ENCODE measurements at regions not wholly inside any gene's neighbourhood (a gene's known extent, or its start where the extent isn't known, plus 50 kb on each side); places are given as distances from the start of the nearest gene placed in this dataset.

DNA sequence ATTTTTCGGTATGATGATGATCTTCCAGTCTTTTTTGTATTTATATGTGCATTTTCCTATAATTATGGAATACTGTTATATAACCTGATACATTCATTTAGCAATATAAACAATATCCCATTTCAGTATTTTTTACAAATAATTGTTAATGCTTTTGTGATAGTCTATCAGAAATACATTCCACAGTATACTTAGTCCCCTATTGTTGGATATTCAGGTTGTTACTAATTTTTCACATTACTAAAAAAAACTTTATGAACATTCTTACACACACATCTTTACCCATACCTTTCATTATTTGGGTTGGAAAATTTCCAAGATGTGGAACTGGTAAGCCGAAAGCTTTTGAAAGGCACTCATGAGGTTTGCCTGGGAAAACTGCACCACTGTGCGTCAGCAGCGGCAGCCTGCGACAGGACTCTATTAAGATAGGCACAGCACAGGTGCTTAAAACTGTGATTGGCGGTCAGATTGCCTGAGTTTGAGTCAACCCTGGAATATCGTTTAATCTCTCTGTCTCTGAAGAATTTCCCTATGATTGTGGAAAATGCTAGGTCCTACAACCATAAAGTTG, 147.5 kb upstream of the ERCC6L2 start:
- no TSS peak for BruUV-seq (replicated peaks)
- CTCF ChIA-PET: no interaction called here
- Histone ChIP-seq H3K27ac (ENCODE audit: low read depth, low read length, poor library complexity, severe bottlenecking) (no peak overlapping the region), H3K9me3 (ENCODE audit: low read depth, low read length, poor library complexity, severe bottlenecking) (no peaks in the 10 kb centered on the region), H3K27me3 (replicated peaks; ENCODE audit: insufficient read depth, low read depth, low read length, poor library complexity) (no peaks in the 10 kb centered on the region), H3K4me3 (ENCODE audit: low read depth, low read length, poor library complexity, severe bottlenecking) (no peak overlapping the region), H3K4me1 (ENCODE audit: insufficient read depth, low read length, poor library complexity, severe bottlenecking) (no peaks in the 10 kb centered on the region), H3K36me3 (ENCODE audit: insufficient read depth, low read length, poor library complexity, severe bottlenecking) (no peaks in the 10 kb centered on the region)
- TF ChIP-seq, protein P1, sequence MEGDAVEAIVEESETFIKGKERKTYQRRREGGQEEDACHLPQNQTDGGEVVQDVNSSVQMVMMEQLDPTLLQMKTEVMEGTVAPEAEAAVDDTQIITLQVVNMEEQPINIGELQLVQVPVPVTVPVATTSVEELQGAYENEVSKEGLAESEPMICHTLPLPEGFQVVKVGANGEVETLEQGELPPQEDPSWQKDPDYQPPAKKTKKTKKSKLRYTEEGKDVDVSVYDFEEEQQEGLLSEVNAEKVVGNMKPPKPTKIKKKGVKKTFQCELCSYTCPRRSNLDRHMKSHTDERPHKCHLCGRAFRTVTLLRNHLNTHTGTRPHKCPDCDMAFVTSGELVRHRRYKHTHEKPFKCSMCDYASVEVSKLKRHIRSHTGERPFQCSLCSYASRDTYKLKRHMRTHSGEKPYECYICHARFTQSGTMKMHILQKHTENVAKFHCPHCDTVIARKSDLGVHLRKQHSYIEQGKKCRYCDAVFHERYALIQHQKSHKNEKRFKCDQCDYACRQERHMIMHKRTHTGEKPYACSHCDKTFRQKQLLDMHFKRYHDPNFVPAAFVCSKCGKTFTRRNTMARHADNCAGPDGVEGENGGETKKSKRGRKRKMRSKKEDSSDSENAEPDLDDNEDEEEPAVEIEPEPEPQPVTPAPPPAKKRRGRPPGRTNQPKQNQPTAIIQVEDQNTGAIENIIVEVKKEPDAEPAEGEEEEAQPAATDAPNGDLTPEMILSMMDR (conservative IDR thresholded peaks at IDR 0.05; ENCODE audit: low read depth, low read length): no peak
- TF ChIP-seq EZH2 (IDR thresholded peaks at IDR 0.05; ENCODE audit: borderline replicate concordance, low read depth, low read length, poor library complexity, severe bottlenecking): no peak
- POLR2A ChIA-PET (ENCODE audit: low non-redundant PET): no interaction called here
- no peak for DNase-seq (ENCODE audit: low spot score)
- intact Hi-C loops (cut with micrococcal nuclease; ENCODE audit: unreplicated experiment): loop anchor here (2.0 to 10.0 kb wide), 3 partner anchors 147 to 489 kb away; partner anchors contain the start of gene ERCC6L2

DNA sequence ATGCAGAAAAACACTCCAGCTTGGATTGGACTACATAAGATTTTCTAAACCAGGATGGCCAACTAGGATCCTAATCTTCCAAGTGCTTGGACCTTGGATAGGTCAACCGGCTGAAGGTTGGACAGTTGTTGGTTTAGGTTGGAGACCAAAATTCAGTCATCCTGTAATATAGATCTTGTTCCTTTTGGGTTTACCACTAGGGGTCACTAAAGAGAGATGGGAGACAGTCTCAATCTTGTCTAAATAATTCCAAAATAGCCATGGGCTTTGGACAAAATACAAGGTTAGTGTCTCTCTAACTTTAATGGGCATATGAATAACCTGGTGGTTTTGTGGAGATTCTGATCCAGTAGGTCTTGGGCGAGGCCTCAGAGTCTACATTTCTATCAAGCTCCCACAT, 148.7 kb upstream of the ERCC6L2 start:
- no TSS peak for BruUV-seq (replicated peaks)
- TF ChIP-seq, protein P1 (conservative IDR thresholded peaks at IDR 0.05; ENCODE audit: low read depth, low read length): peak; percentile 81
- no peak for TF ChIP-seq EZH2 (IDR thresholded peaks at IDR 0.05; ENCODE audit: borderline replicate concordance, low read depth, low read length, poor library complexity, severe bottlenecking)
- Histone ChIP-seq H3K27me3 (replicated peaks; ENCODE audit: insufficient read depth, low read depth, low read length, poor library complexity) (no peaks in the 10 kb centered on the region), H3K27ac (ENCODE audit: low read depth, low read length, poor library complexity, severe bottlenecking) (no peak overlapping the region), H3K4me3 (ENCODE audit: low read depth, low read length, poor library complexity, severe bottlenecking) (no peak overlapping the region), H3K4me1 (ENCODE audit: insufficient read depth, low read length, poor library complexity, severe bottlenecking) (no peaks in the 10 kb centered on the region), H3K36me3 (ENCODE audit: insufficient read depth, low read length, poor library complexity, severe bottlenecking) (no peaks in the 10 kb centered on the region), H3K9me3 (ENCODE audit: low read depth, low read length, poor library complexity, severe bottlenecking) (no peaks in the 10 kb centered on the region)
- intact Hi-C loops (cut with micrococcal nuclease; ENCODE audit: unreplicated experiment): loop anchor here (2.0 to 10.0 kb wide), 3 partner anchors 148 to 491 kb away; partner anchors contain the start of gene ERCC6L2
- DNase-seq (ENCODE audit: low spot score): peak; percentile 68
- CTCF ChIA-PET: interaction anchor here (1.0 kb wide), 1 partner anchor 491 kb away, joined by 8 read pairs; no protein-coding TSS in a partner anchor
- POLR2A ChIA-PET (ENCODE audit: low non-redundant PET): interaction anchor here (1.2 kb wide), 1 partner anchor 10 kb away, joined by 4 read pairs; no protein-coding TSS in a partner anchor

DNA sequence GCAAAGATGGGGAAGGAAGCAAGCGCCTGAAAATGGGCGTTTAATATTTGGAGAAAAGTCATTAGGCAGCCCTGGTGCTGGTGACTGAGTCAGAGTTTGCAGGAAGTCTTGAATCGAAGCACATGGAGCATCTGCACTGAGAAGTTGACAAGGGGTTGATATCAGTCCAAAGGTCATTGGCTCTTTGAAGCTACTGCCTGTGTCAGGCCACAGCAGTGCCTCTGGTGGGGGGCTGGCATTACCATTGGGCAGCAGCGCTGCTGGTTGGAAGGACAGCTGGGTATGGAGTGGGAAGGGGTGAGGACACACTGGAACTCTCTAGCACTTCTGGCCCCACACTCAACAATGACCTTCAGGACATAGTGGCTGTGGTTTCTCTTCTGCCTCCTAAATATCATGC, 150.4 kb upstream of the ERCC6L2 start:
- BruUV-seq (replicated peaks): no TSS peak
- POLR2A ChIA-PET (ENCODE audit: low non-redundant PET): no interaction called here
- H3K27me3 ChIP-seq (replicated peaks; ENCODE audit: insufficient read depth, low read depth, low read length, poor library complexity): no peaks in the 10 kb centered on the region
- H3K4me1 ChIP-seq (ENCODE audit: insufficient read depth, low read length, poor library complexity, severe bottlenecking): no peaks in the 10 kb centered on the region
- H3K9me3 ChIP-seq (ENCODE audit: low read depth, low read length, poor library complexity, severe bottlenecking): no peaks in the 10 kb centered on the region
- TF ChIP-seq, protein P1 (conservative IDR thresholded peaks at IDR 0.05; ENCODE audit: low read depth, low read length): no peak
- TF ChIP-seq EZH2 (IDR thresholded peaks at IDR 0.05; ENCODE audit: borderline replicate concordance, low read depth, low read length, poor library complexity, severe bottlenecking): no peak
- no peaks in the 10 kb centered on the region for H3K36me3 ChIP-seq (ENCODE audit: insufficient read depth, low read length, poor library complexity, severe bottlenecking)
- H3K4me3 ChIP-seq (ENCODE audit: low read depth, low read length, poor library complexity, severe bottlenecking): no peak overlapping the region
- intact Hi-C loops (cut with micrococcal nuclease; ENCODE audit: unreplicated experiment): loop anchor here (5.0 to 10.0 kb wide), 2 partner anchors 150 to 492 kb away; partner anchors contain the start of gene ERCC6L2
- H3K27ac ChIP-seq (ENCODE audit: low read depth, low read length, poor library complexity, severe bottlenecking): no peak overlapping the region
- CTCF ChIA-PET: no interaction called here
- no peak for DNase-seq (ENCODE audit: low spot score)

Measured in A673 (cell line).